GM13976 (cell line): ENCODE measurements at regions not wholly inside any gene's neighbourhood (a gene's known extent, or its start where the extent isn't known, plus 50 kb on each side); places are given as distances from the start of the nearest gene placed in this dataset.
"Not testable (repeated sequence)": the region's sequence is repeated elsewhere in the genome, so short reads cannot be mapped to it uniquely, and the experiment has no call there.

ENCODE experiments used
- DNase-seq: peaks from one replicate; pipeline ENCODE4 v3.0.0; 2012; ENCODE audit warnings: low spot score
- in situ Hi-C: fragments of 300-500 bp; cut with MboI; formaldehyde crosslinking; loops from one replicate; pipeline ENCODE4 v1.12.0; 2022; ENCODE audit warnings: low sequenced_read_pairs, mixed read lengths, inconsistent platforms; ENCODE audit not compliant: unreplicated experiment
- TF ChIP-seq, protein P1 (sequence below): IDR thresholded peaks from 2 replicates; pipeline ENCODE4 v1.5.1; 2012; ENCODE audit warnings: borderline replicate concordance, mild to moderate bottlenecking; ENCODE audit not compliant: insufficient read depth; ENCODE audit errors: extremely low read depth, missing control alignments, control extremely low read depth

DNA sequence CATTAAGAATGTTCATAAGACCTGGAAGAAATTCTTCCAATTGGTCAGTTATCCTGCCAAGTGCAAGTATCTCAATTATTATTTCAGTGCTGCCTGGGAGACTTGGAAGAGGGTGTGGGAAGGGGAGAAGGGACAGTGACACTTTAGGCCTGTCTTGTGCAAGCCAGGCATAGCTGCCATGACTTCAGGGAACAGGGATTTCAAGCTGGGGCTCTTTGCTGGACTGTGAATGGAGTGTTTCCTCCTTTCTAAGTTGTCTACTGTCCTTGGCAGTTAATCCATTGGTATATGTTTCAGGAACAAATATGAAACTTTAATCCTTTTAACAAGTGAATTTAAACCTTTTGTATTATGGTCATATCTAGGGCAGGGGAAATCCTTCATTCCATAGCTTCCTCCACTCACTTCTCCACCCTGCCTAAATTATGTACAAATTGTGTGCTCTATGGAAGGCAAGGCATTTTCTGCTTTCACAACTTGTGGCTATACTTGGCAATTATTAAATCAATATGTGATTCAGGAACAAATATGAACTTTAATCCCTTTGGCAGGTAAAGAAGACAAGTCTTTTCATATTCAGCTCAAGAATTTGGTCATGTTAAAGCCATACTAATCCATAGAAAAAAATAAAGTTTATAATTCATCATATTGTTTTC lies 72.7 kb upstream of the IL33 start:
- DNase-seq: no peak
- TF ChIP-seq, protein P1, sequence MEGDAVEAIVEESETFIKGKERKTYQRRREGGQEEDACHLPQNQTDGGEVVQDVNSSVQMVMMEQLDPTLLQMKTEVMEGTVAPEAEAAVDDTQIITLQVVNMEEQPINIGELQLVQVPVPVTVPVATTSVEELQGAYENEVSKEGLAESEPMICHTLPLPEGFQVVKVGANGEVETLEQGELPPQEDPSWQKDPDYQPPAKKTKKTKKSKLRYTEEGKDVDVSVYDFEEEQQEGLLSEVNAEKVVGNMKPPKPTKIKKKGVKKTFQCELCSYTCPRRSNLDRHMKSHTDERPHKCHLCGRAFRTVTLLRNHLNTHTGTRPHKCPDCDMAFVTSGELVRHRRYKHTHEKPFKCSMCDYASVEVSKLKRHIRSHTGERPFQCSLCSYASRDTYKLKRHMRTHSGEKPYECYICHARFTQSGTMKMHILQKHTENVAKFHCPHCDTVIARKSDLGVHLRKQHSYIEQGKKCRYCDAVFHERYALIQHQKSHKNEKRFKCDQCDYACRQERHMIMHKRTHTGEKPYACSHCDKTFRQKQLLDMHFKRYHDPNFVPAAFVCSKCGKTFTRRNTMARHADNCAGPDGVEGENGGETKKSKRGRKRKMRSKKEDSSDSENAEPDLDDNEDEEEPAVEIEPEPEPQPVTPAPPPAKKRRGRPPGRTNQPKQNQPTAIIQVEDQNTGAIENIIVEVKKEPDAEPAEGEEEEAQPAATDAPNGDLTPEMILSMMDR: no peak
- in situ Hi-C loops: no loop called here

DNA sequence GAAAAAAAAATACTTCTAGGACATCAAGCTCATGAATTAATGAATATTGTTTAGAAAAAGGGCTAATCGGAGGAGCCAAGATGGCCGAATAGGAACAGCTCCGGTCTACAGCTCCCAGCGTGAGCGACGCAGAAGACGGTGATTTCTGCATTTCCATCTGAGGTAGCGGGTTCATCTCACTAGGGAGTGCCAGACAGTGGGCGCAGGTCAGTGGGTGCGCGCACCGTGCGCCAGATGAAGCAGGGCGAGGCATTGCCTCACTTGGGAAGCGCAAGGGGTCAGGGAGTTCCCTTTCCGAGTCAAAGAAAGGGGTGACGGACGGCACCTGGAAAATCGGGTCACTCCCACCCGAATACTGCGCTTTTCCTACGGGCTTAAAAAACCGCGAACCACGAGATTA lies 79.8 kb upstream of the IL33 start:
- in situ Hi-C loops: not testable (repeated sequence)

DNA sequence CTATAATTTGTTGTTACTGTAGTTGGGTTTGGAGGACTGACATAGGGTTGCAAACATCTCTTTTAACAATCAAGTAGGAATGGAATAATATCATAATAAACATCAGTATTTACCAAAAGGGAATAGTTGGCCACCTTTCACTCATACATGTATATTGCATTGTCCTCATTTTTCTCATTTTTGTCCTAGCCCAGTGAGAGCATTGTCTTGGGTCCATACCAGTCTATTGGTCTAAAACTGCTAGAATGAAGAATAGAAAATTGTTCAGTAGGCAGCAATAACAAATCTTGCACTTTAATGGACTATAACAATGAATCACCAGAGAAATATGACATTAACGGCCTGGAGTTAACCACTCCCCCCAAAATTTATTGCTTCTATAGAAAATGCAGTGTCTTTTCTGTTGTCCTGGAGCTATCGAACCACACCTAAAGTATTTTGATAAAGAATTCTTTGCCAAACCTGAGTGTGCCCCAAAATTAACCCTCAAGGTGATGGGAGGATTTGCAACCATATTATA lies 80.9 kb upstream of the IL33 start:
- in situ Hi-C loops: no loop called here
- TF ChIP-seq, protein P1: no peak
- no peak for DNase-seq

More for the DNA sequence above, 79.8 kb upstream of the IL33 start:
- not testable (repeated sequence) for DNase-seq

DNA sequence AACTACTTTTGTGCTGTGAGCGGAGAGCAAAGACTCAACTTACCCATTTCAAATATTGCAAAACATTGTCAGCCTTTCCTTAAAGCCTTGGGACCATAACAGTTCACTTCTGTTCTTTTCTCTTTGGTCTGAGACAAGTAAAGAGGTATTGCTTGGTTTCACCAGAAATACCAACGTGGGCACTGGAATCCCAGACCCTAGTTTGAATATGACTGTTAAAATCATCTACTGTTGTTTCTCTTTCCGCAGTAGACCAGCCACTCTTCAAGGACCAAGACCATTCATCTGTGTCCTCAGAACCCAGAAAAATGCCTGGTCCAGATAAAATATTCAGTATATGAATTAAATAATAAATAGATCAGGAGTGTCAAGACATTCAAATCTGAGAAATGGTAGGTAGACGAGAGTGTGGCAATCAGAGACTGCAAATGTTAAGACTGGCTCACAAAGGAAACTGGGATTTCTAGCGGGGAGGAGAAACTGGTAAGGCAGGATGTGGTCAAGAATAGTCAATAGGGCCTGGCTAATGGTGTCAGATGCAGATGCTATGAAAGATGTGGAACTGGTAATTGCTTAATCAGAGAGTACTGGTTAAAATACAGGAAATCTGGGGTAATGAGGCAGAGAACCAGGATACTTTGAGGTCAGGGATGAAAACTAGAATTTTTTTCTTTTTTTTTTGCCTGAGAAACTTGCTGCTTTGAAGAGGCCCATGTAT lies 82.1 kb upstream of the IL33 start:
- peak; percentile 45 for DNase-seq
- TF ChIP-seq, protein P1: no peak
- in situ Hi-C loops: no loop called here

DNA sequence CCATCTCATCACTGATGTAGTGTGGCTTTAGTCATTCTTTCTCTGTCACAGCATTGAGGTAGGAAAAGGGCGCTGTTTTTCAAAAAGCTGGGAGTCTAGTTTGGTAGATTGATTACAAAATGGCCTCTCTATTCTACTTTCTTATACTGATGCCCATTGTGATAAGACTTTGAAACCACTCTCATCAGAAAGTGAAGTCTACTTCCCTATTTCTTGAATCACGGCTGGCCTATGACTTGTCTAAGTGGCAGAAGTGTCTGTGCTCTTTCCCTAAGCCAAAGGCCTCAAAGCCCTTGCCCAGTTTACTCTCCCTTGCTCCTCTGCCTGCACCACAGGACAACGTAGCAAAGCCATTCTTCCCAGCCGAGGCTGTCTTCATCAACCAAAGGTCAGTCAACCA lies 83.0 kb upstream of the IL33 start:
- in situ Hi-C loops: no loop called here
- DNase-seq: no peak
- TF ChIP-seq, protein P1: no peak

DNA sequence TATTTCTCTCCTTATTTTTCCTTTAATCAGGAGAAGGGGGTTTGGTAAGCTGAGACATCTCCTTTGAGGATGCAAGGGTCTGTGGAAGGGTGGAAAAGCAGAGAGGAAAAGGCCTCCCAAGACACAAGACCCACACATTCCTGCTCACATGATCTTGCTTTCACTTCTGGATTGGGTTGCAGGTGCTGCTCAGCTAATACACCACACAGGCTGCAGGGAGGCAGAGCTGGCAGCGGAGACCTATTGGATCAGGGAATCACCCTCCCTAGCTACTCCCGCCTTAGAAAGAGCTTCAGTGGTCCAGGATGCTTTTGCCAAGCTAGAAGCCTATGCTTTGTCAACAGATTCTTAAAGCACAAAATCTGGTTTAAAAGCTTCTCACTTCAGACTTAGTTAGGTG lies 87.6 kb upstream of the IL33 start:
- TF ChIP-seq, protein P1: no peak
- no peak for DNase-seq
- in situ Hi-C loops: no loop called here

DNA sequence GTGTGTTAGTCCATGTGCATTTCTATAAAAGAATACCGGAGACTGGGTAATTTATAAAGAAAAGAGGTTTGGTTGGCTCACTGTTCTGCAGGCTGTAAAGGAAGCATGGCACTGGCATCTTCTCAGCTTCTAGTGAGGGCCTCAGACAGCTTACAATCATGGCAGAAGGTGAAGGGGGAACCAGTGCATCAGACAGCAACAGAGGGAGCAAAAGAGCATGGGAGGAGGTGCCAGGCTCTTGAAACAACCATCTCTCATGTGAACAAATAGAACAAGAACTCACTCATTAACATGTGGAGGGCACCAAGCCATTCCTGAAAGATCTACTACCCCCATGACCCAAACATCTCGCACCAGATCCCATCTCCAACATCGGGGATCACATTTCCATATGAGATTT lies 89.2 kb upstream of the IL33 start:
- DNase-seq: no peak
- in situ Hi-C loops: no loop called here
- TF ChIP-seq, protein P1: no peak
